Dermis microvascular lymphatic vessel endothelial cell (primary cell): ENCODE measurements at regions not wholly inside any gene's neighbourhood (a gene's known extent, or its start where the extent isn't known, plus 50 kb on each side); places are given as distances from the start of the nearest gene placed in this dataset.
"Not testable (repeated sequence)": the region's sequence is repeated elsewhere in the genome, so short reads cannot be mapped to it uniquely, and the experiment has no call there.

ENCODE experiments used
- DNase-seq, 2 donors: peaks; one replicate each; pipeline versions ENCODE4 v3.0.0 to v3.0.0-alpha.2; 2010; ENCODE audit warnings: low read depth in 2 of 2

- no peak for DNase-seq
Measured at GRCh38 chr17:34075076-34075475, 180.0 kb upstream of the CCL2 start.

GRCh38 chr17:34076743-34077631 is 178.1 kb upstream of the CCL2 start:
- DNase-seq: no peak

- no peak for DNase-seq
Measured at GRCh38 chr17:34081269-34081668, 173.8 kb upstream of the CCL2 start.

GRCh38 chr17:34082404-34082803 is 172.7 kb upstream of the CCL2 start:
- DNase-seq: no peak

- DNase-seq: not testable (repeated sequence)
Measured at GRCh38 chr17:34089042-34089441, 166.0 kb upstream of the CCL2 start.

GRCh38 chr17:34090593-34090992 is 164.5 kb upstream of the CCL2 start:
- no peak for DNase-seq

- DNase-seq: no peak
Measured at GRCh38 chr17:34091975-34092374, 163.1 kb upstream of the CCL2 start.

GRCh38 chr17:34095106-34095505 is 160.0 kb upstream of the CCL2 start:
- DNase-seq: no peak

GRCh38 chr17:34098699-34099098 is 156.4 kb upstream of the CCL2 start:
- no peak for DNase-seq

GRCh38 chr17:34099859-34100515 is 155.1 kb upstream of the CCL2 start:
- no peak for DNase-seq

- DNase-seq: no peak
Measured at GRCh38 chr17:34107019-34107418, 148.1 kb upstream of the CCL2 start.

- DNase-seq: no peak
Measured at GRCh38 chr17:34110315-34110714, 144.8 kb upstream of the CCL2 start.

- DNase-seq: no peak
Measured at GRCh38 chr17:34113089-34113488, 142.0 kb upstream of the CCL2 start.

- DNase-seq: no peak
Measured at GRCh38 chr17:34114174-34114573, 140.9 kb upstream of the CCL2 start.

- no peak for DNase-seq
Measured at GRCh38 chr17:34116306-34116705, 138.8 kb upstream of the CCL2 start.

- no peak for DNase-seq
Measured at GRCh38 chr17:34117332-34117731, 137.8 kb upstream of the CCL2 start.

- DNase-seq: no peak
Measured at GRCh38 chr17:34117811-34118210, 137.3 kb upstream of the CCL2 start.

GRCh38 chr17:34118564-34118963 is 136.5 kb upstream of the CCL2 start:
- DNase-seq: no peak

GRCh38 chr17:34121311-34121710 is 133.8 kb upstream of the CCL2 start:
- no peak for DNase-seq

- DNase-seq: no peak
Measured at GRCh38 chr17:34122515-34122914, 132.6 kb upstream of the CCL2 start.

GRCh38 chr17:34125010-34125409 is 130.1 kb upstream of the CCL2 start:
- no peak for DNase-seq

- no peak for DNase-seq
Measured at GRCh38 chr17:34125921-34126320, 129.2 kb upstream of the CCL2 start.

- no peak for DNase-seq
Measured at GRCh38 chr17:34126496-34126895, 128.6 kb upstream of the CCL2 start.
